Osteocyte (in vitro differentiated cells): ENCODE measurements at regions not wholly inside any gene's neighbourhood (a gene's known extent, or its start where the extent isn't known, plus 50 kb on each side); places are given as distances from the start of the nearest gene placed in this dataset.

ENCODE experiments used
- DNase-seq: peaks from one replicate; pipeline ENCODE4 v3.0.0; 2021; ENCODE audit warnings: mixed read lengths; ENCODE audit not compliant: unreplicated experiment; ENCODE audit errors: extremely low spot score
- H3K27ac Mint-ChIP-seq: one replicate; pipeline ENCODE4 v1.8.0; 2021; ENCODE audit warnings: mild to moderate bottlenecking, mixed read lengths; ENCODE audit not compliant: unreplicated experiment
- H3K27me3 Mint-ChIP-seq: one replicate; pipeline ENCODE4 v1.8.0; 2021; ENCODE audit warnings: mixed read lengths; ENCODE audit not compliant: unreplicated experiment
- H3K36me3 Mint-ChIP-seq: one replicate; pipeline ENCODE4 v1.8.0; 2021; ENCODE audit warnings: mixed read lengths; ENCODE audit not compliant: unreplicated experiment
- H3K4me1 Mint-ChIP-seq: one replicate; pipeline ENCODE4 v1.8.0; 2021; ENCODE audit warnings: mixed read lengths; ENCODE audit not compliant: unreplicated experiment
- H3K4me3 Mint-ChIP-seq: one replicate; pipeline ENCODE4 v1.8.0; 2021; ENCODE audit warnings: mild to moderate bottlenecking, moderate library complexity, mixed read lengths; ENCODE audit not compliant: unreplicated experiment
- H3K9me3 Mint-ChIP-seq: one replicate; pipeline ENCODE4 v1.8.0; 2021; ENCODE audit warnings: mixed read lengths; ENCODE audit not compliant: unreplicated experiment
- TF ChIP-seq, protein P1 (sequence below): fragments of 200-600 bp; sonication (generic); IDR thresholded peaks from 2 replicates; pipeline ENCODE4 v1.5.0; 2021; ENCODE audit warnings: antibody characterized with exemption, mild to moderate bottlenecking, moderate library complexity

DNA sequence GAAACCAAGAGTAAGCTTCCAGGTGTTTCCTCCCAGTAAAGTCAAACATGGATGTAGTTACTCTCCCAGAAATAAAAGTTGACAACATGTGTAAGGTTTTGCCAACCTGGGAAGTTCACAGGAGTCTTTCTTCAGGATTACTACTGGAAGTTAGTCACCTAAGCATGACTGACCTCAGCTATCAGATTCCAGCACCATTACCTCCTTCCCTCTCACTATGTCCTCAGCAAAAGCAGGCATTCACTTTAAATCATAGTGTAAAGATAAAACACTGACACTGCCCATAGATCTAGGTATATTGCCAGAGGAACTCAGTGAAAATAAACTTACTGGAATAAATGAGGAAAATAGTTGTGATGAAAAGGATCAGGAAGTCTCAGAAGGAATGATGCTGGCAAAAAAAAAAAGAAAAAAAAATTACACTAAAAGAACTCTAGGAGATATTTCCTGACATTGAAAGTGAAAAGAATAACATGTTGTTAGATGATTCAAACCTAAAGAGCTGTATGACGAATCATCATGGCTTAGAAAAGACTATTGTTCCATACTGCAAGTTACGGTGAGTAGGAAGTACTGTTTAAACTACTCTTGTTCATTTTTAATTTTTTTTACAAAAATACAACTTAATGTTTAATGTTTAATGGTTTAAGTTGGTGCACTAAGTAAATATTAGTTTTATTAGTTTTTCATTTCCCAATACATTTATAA, 484.5 kb upstream of the ZNF804A start:
- no peaks in the 10 kb centered on the region for H3K9me3 Mint-ChIP-seq
- H3K36me3 Mint-ChIP-seq = no peaks in the 10 kb centered on the region
- DNase-seq = no peak
- no peak overlapping the region for H3K4me3 Mint-ChIP-seq
- no peaks in the 10 kb centered on the region for H3K4me1 Mint-ChIP-seq
- H3K27ac Mint-ChIP-seq = no peak overlapping the region
- H3K27me3 Mint-ChIP-seq = no peaks in the 10 kb centered on the region
- TF ChIP-seq, protein P1, sequence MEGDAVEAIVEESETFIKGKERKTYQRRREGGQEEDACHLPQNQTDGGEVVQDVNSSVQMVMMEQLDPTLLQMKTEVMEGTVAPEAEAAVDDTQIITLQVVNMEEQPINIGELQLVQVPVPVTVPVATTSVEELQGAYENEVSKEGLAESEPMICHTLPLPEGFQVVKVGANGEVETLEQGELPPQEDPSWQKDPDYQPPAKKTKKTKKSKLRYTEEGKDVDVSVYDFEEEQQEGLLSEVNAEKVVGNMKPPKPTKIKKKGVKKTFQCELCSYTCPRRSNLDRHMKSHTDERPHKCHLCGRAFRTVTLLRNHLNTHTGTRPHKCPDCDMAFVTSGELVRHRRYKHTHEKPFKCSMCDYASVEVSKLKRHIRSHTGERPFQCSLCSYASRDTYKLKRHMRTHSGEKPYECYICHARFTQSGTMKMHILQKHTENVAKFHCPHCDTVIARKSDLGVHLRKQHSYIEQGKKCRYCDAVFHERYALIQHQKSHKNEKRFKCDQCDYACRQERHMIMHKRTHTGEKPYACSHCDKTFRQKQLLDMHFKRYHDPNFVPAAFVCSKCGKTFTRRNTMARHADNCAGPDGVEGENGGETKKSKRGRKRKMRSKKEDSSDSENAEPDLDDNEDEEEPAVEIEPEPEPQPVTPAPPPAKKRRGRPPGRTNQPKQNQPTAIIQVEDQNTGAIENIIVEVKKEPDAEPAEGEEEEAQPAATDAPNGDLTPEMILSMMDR = no peak

DNA sequence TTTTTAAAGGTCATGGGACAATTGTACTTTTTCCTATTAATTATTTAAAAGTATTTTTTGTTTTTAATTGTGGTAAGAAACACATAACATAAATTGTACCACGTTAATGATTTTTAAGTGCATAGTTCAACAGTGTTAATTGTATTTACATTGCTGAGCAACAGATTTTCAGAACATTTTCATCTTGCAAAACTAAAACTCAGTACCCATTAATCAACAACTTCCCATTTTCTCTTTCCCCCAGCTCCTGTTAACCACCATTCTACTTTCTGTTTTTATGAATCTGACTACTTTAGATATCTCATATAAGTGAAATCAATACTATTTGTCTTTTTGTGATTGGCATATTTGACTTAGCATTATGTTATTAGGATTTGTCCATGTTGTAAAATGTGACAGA, 483.9 kb upstream of the ZNF804A start:
- TF ChIP-seq, protein P1 = no peak
- H3K36me3 Mint-ChIP-seq = no peaks in the 10 kb centered on the region
- no peaks in the 10 kb centered on the region for H3K9me3 Mint-ChIP-seq
- H3K27ac Mint-ChIP-seq = no peak overlapping the region
- DNase-seq = no peak
- no peak overlapping the region for H3K4me3 Mint-ChIP-seq
- no peaks in the 10 kb centered on the region for H3K27me3 Mint-ChIP-seq
- no peaks in the 10 kb centered on the region for H3K4me1 Mint-ChIP-seq

DNA sequence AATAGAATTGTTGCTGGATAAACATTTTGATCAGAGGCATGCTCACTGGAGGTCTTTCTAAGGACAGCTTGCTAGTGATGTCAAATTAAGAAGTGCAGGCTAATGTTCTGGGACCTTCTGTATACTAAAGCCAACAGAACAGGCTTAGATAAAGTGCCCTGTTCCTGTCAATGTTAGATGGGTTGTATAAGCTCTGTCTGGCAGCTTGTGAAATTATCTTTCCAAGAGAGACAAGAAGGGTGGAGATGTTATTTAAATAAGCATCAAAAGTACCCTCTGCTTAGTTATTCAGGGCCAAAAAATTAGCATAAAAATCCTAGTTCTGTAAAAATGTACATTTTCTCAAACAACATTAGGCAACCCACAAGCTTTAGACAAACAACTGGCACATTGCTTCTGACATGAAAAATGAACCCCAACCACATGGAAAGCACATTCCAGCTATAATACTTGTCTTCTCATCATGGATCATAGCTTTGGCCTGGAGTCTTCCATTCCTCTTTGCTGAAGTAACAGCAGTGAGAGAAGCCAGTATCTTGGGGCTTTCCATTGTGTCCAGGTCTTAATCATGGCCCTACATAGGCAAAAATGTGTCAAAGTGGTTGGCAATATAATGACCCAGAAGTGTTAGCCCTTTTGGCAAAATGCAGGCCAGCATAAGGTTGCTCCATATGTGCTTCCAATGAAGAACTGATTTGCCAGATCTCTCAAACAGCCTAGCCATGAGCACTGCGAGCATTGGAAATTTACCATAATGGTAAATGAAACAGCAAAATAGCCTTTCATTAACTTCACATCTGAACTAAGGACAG, 478.1 kb upstream of the ZNF804A start:
- Mint-ChIP-seq H3K4me3 (no peak overlapping the region), H3K36me3 (no peaks in the 10 kb centered on the region), H3K9me3 (no peaks in the 10 kb centered on the region), H3K27me3 (no peaks in the 10 kb centered on the region), H3K4me1 (no peaks in the 10 kb centered on the region), H3K27ac (no peak overlapping the region)
- TF ChIP-seq, protein P1 = no peak
- no peak for DNase-seq

DNA sequence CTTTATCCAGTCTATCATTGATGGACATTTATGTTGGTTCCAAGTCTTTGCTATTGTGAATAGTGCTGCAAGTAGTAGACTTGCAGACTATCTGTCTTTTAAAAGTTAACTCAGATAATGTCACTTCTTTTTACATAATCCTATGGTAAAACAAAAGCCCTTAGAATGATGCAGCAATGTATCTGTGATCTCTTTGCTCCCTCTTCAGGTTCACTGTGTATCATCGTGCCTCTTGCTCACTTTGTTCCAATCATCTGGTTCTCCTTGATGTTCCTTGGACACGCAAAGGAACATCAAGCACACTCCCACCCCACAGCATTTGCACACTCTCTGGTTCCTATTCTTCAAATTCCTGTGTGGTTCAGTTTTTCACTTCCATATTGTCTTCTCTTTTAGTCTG, 472.5 kb upstream of the ZNF804A start:
- H3K27ac Mint-ChIP-seq = no peak overlapping the region
- no peaks in the 10 kb centered on the region for H3K9me3 Mint-ChIP-seq

DNA sequence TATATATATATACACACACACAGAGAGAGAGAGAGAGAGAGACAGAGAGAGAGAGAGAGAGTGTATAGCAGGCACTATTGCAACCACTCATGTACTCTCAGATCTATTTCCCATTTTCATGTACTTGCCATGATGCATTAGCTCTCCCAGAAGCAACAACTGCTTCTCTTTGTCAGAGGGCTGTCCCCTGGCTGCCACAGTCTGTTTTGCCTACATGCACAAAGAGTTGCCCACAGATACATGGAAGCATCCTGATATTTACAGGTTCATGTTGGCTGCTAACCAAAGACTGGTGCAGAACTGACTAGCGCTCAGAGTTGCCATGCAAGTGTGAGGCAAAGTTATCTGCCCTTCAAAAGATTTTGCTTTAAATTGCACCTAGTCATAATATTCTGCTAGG, 469.3 kb upstream of the ZNF804A start:
- H3K36me3 Mint-ChIP-seq = no peaks in the 10 kb centered on the region
- no peak overlapping the region for H3K4me3 Mint-ChIP-seq
- no peak for DNase-seq
- H3K4me1 Mint-ChIP-seq = no peaks in the 10 kb centered on the region
- TF ChIP-seq, protein P1 = no peak
- no peak overlapping the region for H3K27ac Mint-ChIP-seq
- H3K9me3 Mint-ChIP-seq = peaks cover 15% of the 10 kb centered on the region
- no peaks in the 10 kb centered on the region for H3K27me3 Mint-ChIP-seq

More for the DNA sequence above, 472.5 kb upstream of the ZNF804A start:
- TF ChIP-seq, protein P1 = no peak
- Mint-ChIP-seq H3K27me3 (no peaks in the 10 kb centered on the region), H3K4me1 (no peaks in the 10 kb centered on the region), H3K36me3 (no peaks in the 10 kb centered on the region), H3K4me3 (no peak overlapping the region)
- no peak for DNase-seq
